T-cell (primary cell): ENCODE measurements at regions not wholly inside any gene's neighbourhood (a gene's known extent, or its start where the extent isn't known, plus 50 kb on each side); places are given as distances from the start of the nearest gene placed in this dataset.

Source experiments
- ATAC-seq, 4 experiments: fragments of 200-7000 bp in 3 of 4; fragments of 150-1000 bp in 1 of 4; cut with Tn5 transposase; replicated peaks in 1 of 4; 1 replicate in 3 of 4; 2 replicates in 1 of 4; pipeline ENCODE4 v1.10.0; 2021; ENCODE audit warnings: moderate library complexity in 3 of 4, mild to moderate bottlenecking in 2 of 4, moderate number of reproducible peaks in 1 of 4
- CTCF ChIA-PET, 2 donors: fragments of 300-600 bp; sonication (Branson Sonifier 250); formaldehyde crosslinking; loops; one replicate each; lab custom pipeline; 2022; ENCODE audit warnings: antibody characterized with exemption in 2 of 2; lab: Charles Lee
- POLR2A ChIA-PET, 2 donors: fragments of 300-600 bp; sonication (Branson Sonifier 250); formaldehyde crosslinking; loops; one replicate each; lab custom pipeline; 2022; ENCODE audit warnings: antibody characterized with exemption in 2 of 2; lab: Charles Lee
- DNase-seq, 35 experiments: peaks; one replicate each; pipeline versions ENCODE4 v3.0.0 to v3.0.0-alpha.2; 2013 to 2023
- H3K27ac ChIP-seq: one replicate; pipeline ENCODE4 v1.5.1; 2013; ENCODE audit warnings: low read length
- H3K27me3 ChIP-seq, 2 experiments: replicated peaks in 1 of 2; 1 replicate in 1 of 2; 2 replicates in 1 of 2; pipeline versions ENCODE4 v1.6.1 to v1.7.0; 2013; ENCODE audit warnings: low read length in 1 of 2, mixed read lengths in 1 of 2; ENCODE audit not compliant: control insufficient read depth in 2 of 2, insufficient read depth in 2 of 2; ENCODE audit errors: extremely low read depth in 1 of 2
- H3K36me3 ChIP-seq, 2 donors: 1 replicate in 1 of 2; 2 replicates in 1 of 2; pipeline versions ENCODE4 v1.6.1 to v1.7.0; 2013; ENCODE audit warnings: low read length in 1 of 2; ENCODE audit not compliant: control insufficient read depth in 2 of 2, insufficient read depth in 1 of 2; ENCODE audit errors: extremely low read depth in 1 of 2
- H3K4me1 ChIP-seq, 2 experiments: 1 replicate in 1 of 2; 2 replicates in 1 of 2; pipeline versions ENCODE4 v1.6.1 to v1.7.0; 2013; ENCODE audit warnings: low read length in 2 of 2, mixed read lengths in 1 of 2; ENCODE audit not compliant: insufficient read depth in 2 of 2, control insufficient read depth in 1 of 2; ENCODE audit errors: extremely low read depth in 1 of 2
- H3K4me3 ChIP-seq, 2 donors: 1 replicate in 1 of 2; 2 replicates in 1 of 2; pipeline versions ENCODE4 v1.5.1 to v1.7.0; 2013; ENCODE audit warnings: mild to moderate bottlenecking in 2 of 2, low read length in 1 of 2, moderate library complexity in 1 of 2; ENCODE audit not compliant: control insufficient read depth in 1 of 2; ENCODE audit errors: extremely low read depth in 1 of 2
- H3K9me3 ChIP-seq: 2 replicates; pipeline ENCODE4 v1.7.0; 2013
- H3K27ac Mint-ChIP-seq, 2 donors: one replicate each; pipeline ENCODE4 v1.8.0; 2020 to 2021; ENCODE audit warnings: mild to moderate bottlenecking in 2 of 2, mixed read lengths in 2 of 2
- H3K27me3 Mint-ChIP-seq, 2 donors: one replicate each; pipeline ENCODE4 v1.8.0; 2021 to 2022; ENCODE audit warnings: mixed read lengths in 2 of 2
- H3K36me3 Mint-ChIP-seq: one replicate; pipeline ENCODE4 v1.8.0; 2021; ENCODE audit warnings: mixed read lengths
- H3K4me1 Mint-ChIP-seq, 3 donors: one replicate each; pipeline ENCODE4 v1.8.0; 2020 to 2022; ENCODE audit warnings: mixed read lengths in 3 of 3, mild to moderate bottlenecking in 1 of 3
- H3K4me3 Mint-ChIP-seq, 3 donors: one replicate each; pipeline ENCODE4 v1.8.0; 2020 to 2022; ENCODE audit warnings: mild to moderate bottlenecking in 3 of 3, mixed read lengths in 3 of 3, moderate library complexity in 3 of 3
- H3K9me3 Mint-ChIP-seq, 3 donors: one replicate each; pipeline ENCODE4 v1.8.0; 2020 to 2022; ENCODE audit warnings: mixed read lengths in 3 of 3
- WGBS: methylation state at CpG from one replicate; pipeline ENCODE4 v1.1.5; 2013; ENCODE audit warnings: missing lambda C conversion rate; ENCODE audit not compliant: insufficient coverage; 5-methylcytosine and 5-hydroxymethylcytosine counted together

DNA sequence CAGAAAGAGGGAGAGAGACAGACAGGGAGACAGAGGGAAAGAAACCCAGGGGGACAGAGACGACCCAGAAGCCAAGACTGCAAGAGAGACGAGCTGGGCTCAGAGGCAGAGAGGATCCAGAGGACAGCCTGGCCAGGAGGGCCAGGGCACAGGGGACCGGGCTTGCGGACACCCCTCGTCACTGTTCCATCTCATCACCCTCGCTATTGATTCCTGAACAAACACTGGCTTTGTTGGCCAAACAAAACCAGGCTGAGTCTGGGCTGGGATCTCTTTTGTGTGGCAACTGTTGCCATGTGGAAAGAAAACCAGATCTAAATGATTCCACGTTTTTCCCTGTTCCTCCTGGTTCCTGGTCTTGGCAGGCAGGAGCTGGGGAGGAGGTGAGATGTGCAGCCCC is 339.4 kb downstream of the MN1 start:
- POLR2A ChIA-PET, result no interaction called here
- Histone ChIP-seq H3K36me3 (no peaks in the 10 kb centered on the region), H3K9me3 (no peaks in the 10 kb centered on the region), H3K4me3 (no peak overlapping the region), H3K4me1 (no peaks in the 10 kb centered on the region), H3K27me3 (peaks cover 0 to 13% of the 10 kb centered on the region in 2 experiments), H3K27ac (no peak overlapping the region)
- peaks cover 7 to 8% of the 10 kb centered on the region in 2 donors for H3K27me3 Mint-ChIP-seq
- WGBS, result 70% methylated on average over 4 of the region's 7 CpGs
- no peaks in the 10 kb centered on the region for H3K36me3 Mint-ChIP-seq
- H3K9me3 Mint-ChIP-seq, result peaks cover 0 to 4% (median 3%) of the 10 kb centered on the region in 3 donors
- H3K4me1 Mint-ChIP-seq, result no peaks in the 10 kb centered on the region
- no peak overlapping the region for H3K27ac Mint-ChIP-seq
- DNase-seq, result no peak
- CTCF ChIA-PET, result no interaction called here
- no peak overlapping the region for H3K4me3 Mint-ChIP-seq
- ATAC-seq, result no peak

- Histone ChIP-seq H3K36me3 (no peaks in the 10 kb centered on the region), H3K4me3 (no peak overlapping the region), H3K27ac (no peak overlapping the region), H3K27me3 (peaks cover 0 to 13% of the 10 kb centered on the region in 2 experiments), H3K9me3 (no peaks in the 10 kb centered on the region), H3K4me1 (no peaks in the 10 kb centered on the region)
- ATAC-seq, result no peak
- Mint-ChIP-seq H3K36me3 (no peaks in the 10 kb centered on the region), H3K4me3 (no peak overlapping the region), H3K27ac (no peak overlapping the region), H3K4me1 (no peaks in the 10 kb centered on the region), H3K27me3 (peaks cover 7 to 8% of the 10 kb centered on the region in 2 donors), H3K9me3 (peaks cover 0 to 4% (median 3%) of the 10 kb centered on the region in 3 donors)
- no peak for DNase-seq
- ChIA-PET POLR2A (no interaction called here), CTCF (no interaction called here)
- 93% methylated on average over 11 of the region's 13 CpGs for WGBS
These were observed 338.4 kb downstream of the MN1 start for GRCh38 chr22:27463121-27463660.

- Histone ChIP-seq H3K4me1 (no peaks in the 10 kb centered on the region), H3K36me3 (no peaks in the 10 kb centered on the region), H3K4me3 (no peak overlapping the region), H3K27me3 (peaks cover 0 to 7% of the 10 kb centered on the region in 2 experiments), H3K9me3 (no peaks in the 10 kb centered on the region), H3K27ac (no peak overlapping the region)
- ATAC-seq, result no peak
- peaks cover 6 to 7% of the 10 kb centered on the region in 2 donors for H3K27me3 Mint-ChIP-seq
- no peak overlapping the region for H3K27ac Mint-ChIP-seq
- POLR2A ChIA-PET, result no interaction called here
- no peak overlapping the region for H3K4me3 Mint-ChIP-seq
- DNase-seq, result no peak
- H3K36me3 Mint-ChIP-seq, result no peaks in the 10 kb centered on the region
- CTCF ChIA-PET, result no interaction called here
- H3K9me3 Mint-ChIP-seq, result no peaks in the 10 kb centered on the region
- H3K4me1 Mint-ChIP-seq, result no peaks in the 10 kb centered on the region
- WGBS, result 29% methylated on average over 1 of the region's 2 CpGs
These were observed 335.3 kb downstream of the MN1 start for GRCh38 chr22:27466229-27466628.

DNA sequence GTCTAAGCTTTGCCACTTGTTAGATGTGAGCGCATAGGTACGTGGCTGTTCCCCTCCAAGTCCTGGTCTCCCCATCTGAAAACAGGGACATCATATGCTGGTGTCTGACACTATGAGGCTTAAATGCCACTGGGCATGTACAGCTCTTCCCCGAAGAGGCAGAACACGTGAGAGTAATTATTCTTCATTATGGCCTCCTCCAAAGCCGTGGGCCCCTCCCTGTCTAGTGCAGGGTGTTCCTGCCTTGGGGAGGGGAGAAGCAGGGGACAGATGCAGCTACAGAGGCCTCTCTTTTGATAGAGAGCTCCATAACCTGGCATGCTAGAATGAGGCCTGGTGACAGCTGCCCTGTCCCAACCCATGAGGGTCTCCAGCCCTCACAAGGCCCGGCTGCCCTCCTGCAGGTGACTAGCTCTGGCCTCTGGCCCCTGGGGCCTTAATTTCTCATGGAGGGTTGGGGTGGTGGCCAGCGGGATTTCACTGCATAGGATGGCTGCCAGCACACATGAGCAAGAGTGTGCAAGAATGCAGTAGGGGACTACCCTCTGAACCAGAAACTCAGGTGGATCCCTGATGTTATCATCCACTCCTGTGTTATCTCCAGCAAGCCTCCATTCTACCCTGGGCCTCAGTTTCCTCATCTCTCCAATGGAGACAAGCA is 334.6 kb downstream of the MN1 start:
- CTCF ChIA-PET, result no interaction called here
- POLR2A ChIA-PET, result no interaction called here
- Histone ChIP-seq H3K36me3 (no peaks in the 10 kb centered on the region), H3K9me3 (no peaks in the 10 kb centered on the region), H3K4me1 (no peaks in the 10 kb centered on the region), H3K27ac (no peak overlapping the region), H3K4me3 (no peak overlapping the region), H3K27me3 (peaks cover 0 to 4% of the 10 kb centered on the region in 2 experiments)
- no peak for DNase-seq
- Mint-ChIP-seq H3K9me3 (no peaks in the 10 kb centered on the region), H3K4me3 (no peak overlapping the region), H3K4me1 (no peaks in the 10 kb centered on the region), H3K27me3 (peaks cover 2 to 5% of the 10 kb centered on the region in 2 donors), H3K27ac (no peak overlapping the region), H3K36me3 (no peaks in the 10 kb centered on the region)
- WGBS, result 60% methylated on average over 3 of the region's 7 CpGs
- no peak for ATAC-seq

DNA sequence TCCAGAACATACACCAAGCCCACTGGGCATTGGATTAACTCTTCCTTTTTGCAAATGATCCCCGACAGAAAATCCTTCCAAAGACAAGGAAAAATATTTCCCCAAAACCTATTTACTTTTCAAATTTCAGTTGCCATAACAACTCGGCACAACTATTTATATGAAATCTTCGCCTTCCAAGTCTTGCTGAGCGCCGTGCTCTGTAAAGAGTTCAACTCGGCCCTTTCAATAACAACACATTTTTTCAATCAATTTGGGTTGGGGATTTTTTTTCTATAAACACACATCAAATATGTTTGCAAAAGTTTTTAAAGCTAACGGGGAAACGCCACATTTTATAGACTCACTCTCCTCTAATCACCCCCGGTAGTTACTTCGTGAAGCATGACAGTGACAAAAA is 333.8 kb downstream of the MN1 start:
- ATAC-seq (no peak), DNase-seq (no peak)
- no peaks in the 10 kb centered on the region for H3K4me1 Mint-ChIP-seq
- peaks cover 0 to 4% of the 10 kb centered on the region in 2 experiments for H3K27me3 ChIP-seq
- H3K4me3 ChIP-seq, result no peak overlapping the region
- peaks cover 0 to 3% of the 10 kb centered on the region in 2 donors for H3K27me3 Mint-ChIP-seq
- 95% methylated on average over 2 of the region's 10 CpGs for WGBS
- no peak overlapping the region for H3K4me3 Mint-ChIP-seq
- no peaks in the 10 kb centered on the region for H3K4me1 ChIP-seq
- H3K36me3 ChIP-seq, result no peaks in the 10 kb centered on the region
- H3K9me3 ChIP-seq, result no peaks in the 10 kb centered on the region
- no peaks in the 10 kb centered on the region for H3K9me3 Mint-ChIP-seq
- ChIA-PET POLR2A (no interaction called here), CTCF (no interaction called here)
- no peak overlapping the region for H3K27ac ChIP-seq
- no peak overlapping the region for H3K27ac Mint-ChIP-seq
- no peaks in the 10 kb centered on the region for H3K36me3 Mint-ChIP-seq

GRCh38 chr22:27468712-27469111 is 332.8 kb downstream of the MN1 start:
- H3K36me3 ChIP-seq, result no peaks in the 10 kb centered on the region
- no peak for ATAC-seq
- 27% methylated on average over 3 of the region's 3 CpGs for WGBS
- no peaks in the 10 kb centered on the region for H3K27me3 ChIP-seq
- H3K27me3 Mint-ChIP-seq, result peaks cover 0 to 3% of the 10 kb centered on the region in 2 donors
- ChIA-PET CTCF (no interaction called here), POLR2A (no interaction called here)
- no peaks in the 10 kb centered on the region for H3K9me3 Mint-ChIP-seq
- H3K27ac ChIP-seq, result no peak overlapping the region
- no peaks in the 10 kb centered on the region for H3K4me1 ChIP-seq
- H3K4me3 ChIP-seq, result no peak overlapping the region
- no peaks in the 10 kb centered on the region for H3K4me1 Mint-ChIP-seq
- H3K9me3 ChIP-seq, result no peaks in the 10 kb centered on the region
- no peaks in the 10 kb centered on the region for H3K36me3 Mint-ChIP-seq
- no peak overlapping the region for H3K27ac Mint-ChIP-seq
- no peak for DNase-seq
- H3K4me3 Mint-ChIP-seq, result no peak overlapping the region
